ENCODE measurements at regions not wholly inside any gene's neighbourhood (a gene's known extent, or its start where the extent isn't known, plus 50 kb on each side); places are given as distances from the start of the nearest gene placed in this dataset.

DNA sequence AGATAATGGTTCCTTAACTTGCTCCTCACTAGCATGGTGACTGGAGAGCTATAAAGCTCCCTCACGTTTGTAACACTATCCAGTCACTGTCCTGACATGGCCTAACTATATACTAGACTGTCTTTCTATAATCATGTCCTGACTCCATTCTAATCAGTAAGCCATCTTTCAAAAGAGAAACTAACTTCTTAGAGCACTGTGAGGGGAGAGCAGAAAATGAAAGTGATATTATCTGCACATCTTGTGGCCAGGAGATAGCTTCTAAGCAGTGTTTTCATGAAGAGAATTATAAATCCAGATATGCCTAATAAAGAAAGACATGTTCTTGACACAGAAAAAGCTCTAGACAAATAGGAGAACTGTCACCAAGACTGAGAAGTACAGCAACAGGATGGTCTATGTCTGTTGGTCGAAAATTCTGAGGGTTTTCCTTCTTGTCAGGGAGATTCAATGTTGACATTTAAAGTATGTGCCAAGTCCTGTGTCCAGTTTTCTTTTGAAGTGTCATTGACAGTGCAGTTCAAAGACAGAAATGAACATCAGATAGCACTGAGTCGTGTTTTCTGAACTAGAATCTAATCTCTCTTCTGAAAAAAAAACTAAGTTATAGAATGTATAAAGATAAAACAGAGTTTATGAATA lies 230.6 kb upstream of the PEX5L start:
- intact Hi-C loops (cut with micrococcal nuclease; ENCODE audit: unreplicated experiment) = loop anchor here (10.0 kb wide), 1 partner anchor 313 kb away; no protein-coding TSS in a partner anchor
- Histone ChIP-seq H3K4me1 (ENCODE audit: control insufficient read depth, insufficient read depth, low read length) (peaks cover 10% of the 10 kb centered on the region; the same call in 1 of the 2 replicates), H3K79me2 (ENCODE audit: control insufficient read depth, insufficient read depth, low read length) (no peaks in the 10 kb centered on the region), H3K27me3 (replicated peaks in 1 of 2; ENCODE audit: control insufficient read depth in 2 of 2, insufficient read depth in 2 of 2, low read length in 1 of 2) (no peaks in the 10 kb centered on the region), H3K4me3 (peak overlapping the region; percentile 20; the same call in 1 of the 2 replicates), H3K27ac (ENCODE audit: control insufficient read depth, insufficient read depth) (peak overlapping the region; percentile 54), H3K9me3 (replicated peaks; ENCODE audit: control insufficient read depth, insufficient read depth, low read length) (no peaks in the 10 kb centered on the region; the same call in 2 of the 3 replicates), H3K36me3 (ENCODE audit: control insufficient read depth in 2 of 2, insufficient read depth in 2 of 2, low read length in 1 of 2) (no peaks in the 10 kb centered on the region), H2AFZ (ENCODE audit: control insufficient read depth, low read depth, low read length) (peak overlapping the region; percentile 95), H3K9ac (ENCODE audit: control insufficient read depth, insufficient read depth, low read length) (peak overlapping the region; percentile 0; the same call in 1 of the 2 replicates), H4K20me1 (ENCODE audit: control insufficient read depth, insufficient read depth) (no peaks in the 10 kb centered on the region), H3K4me2 (ENCODE audit: control insufficient read depth, insufficient read depth) (peak overlapping the region; percentile 58)
- RAD21 ChIA-PET (ENCODE audit: unreplicated experiment) = interaction anchor here (1.2 to 2.9 kb wide), 7 partner anchors 11 to 338 kb away, joined by 3 to 20 read pairs (median 5); no protein-coding TSS in a partner anchor
- DNase-seq (ENCODE audit: low read depth, low spot score) (peak; percentile 69), ATAC-seq (peak; percentile 99), FAIRE-seq (peak; percentile 98)
- in situ Hi-C loops (cut with MboI) = no loop called here
- SMC1A ChIA-PET (ENCODE audit: uncharacterized antibody, unreplicated experiment) = interaction anchor here (0.5 to 4.0 kb wide), 19 partner anchors 9 to 456 kb away, joined by 3 to 17 read pairs (median 3); no protein-coding TSS in a partner anchor
- WGBS (ENCODE audit: insufficient coverage, insufficient replicate concordance, low lambda C conversion rate, missing lambda C conversion rate) = 0% methylated on average over 3 of the region's 3 CpGs
- POLR2A ChIA-PET = interaction anchor here (0.7 to 3.7 kb wide), 3 partner anchors 10 to 50 kb away, joined by 3 to 27 read pairs (median 3); no protein-coding TSS in a partner anchor
- CTCF ChIA-PET = interaction anchor here (0.9 to 1.9 kb wide), 4 partner anchors 9 to 338 kb away, joined by 4 to 6 read pairs (median 5); no protein-coding TSS in a partner anchor
- no TSS peak for BruUV-seq (replicated peaks)
- TF ChIP-seq BRCA1 (IDR thresholded peaks at IDR 0.05; ENCODE audit: low read depth, low read length) (no peak), WRNIP1 (IDR thresholded peaks at IDR 0.05; ENCODE audit: borderline replicate concordance, low read depth, low read length) (no peak), RUNX3 (IDR thresholded peaks at IDR 0.05; ENCODE audit: low read length) (peak; percentile 48; the same call in 1 of the 2 replicates), ZNF217 (IDR thresholded peaks at IDR 0.05) (0 out of 2 replicates have a peak, but pooled peaks have one; percentile 20), CEBPB (IDR thresholded peaks at IDR 0.05; ENCODE audit: borderline replicate concordance in 1 of 2, low read depth in 2 of 2, low read length in 2 of 2) (no peak), PAX8 (IDR thresholded peaks at IDR 0.05) (no peak), TCF3 (IDR thresholded peaks at IDR 0.05; ENCODE audit: borderline replicate concordance, insufficient read depth, low read depth, low read length) (no peak), SIX5 (IDR thresholded peaks at IDR 0.05; ENCODE audit: low read depth, low read length, severe bottlenecking) (no peak)
- TF ChIP-seq, protein P1, sequence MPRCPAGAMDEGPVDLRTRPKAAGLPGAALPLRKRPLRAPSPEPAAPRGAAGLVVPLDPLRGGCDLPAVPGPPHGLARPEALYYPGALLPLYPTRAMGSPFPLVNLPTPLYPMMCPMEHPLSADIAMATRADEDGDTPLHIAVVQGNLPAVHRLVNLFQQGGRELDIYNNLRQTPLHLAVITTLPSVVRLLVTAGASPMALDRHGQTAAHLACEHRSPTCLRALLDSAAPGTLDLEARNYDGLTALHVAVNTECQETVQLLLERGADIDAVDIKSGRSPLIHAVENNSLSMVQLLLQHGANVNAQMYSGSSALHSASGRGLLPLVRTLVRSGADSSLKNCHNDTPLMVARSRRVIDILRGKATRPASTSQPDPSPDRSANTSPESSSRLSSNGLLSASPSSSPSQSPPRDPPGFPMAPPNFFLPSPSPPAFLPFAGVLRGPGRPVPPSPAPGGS (IDR thresholded peaks at IDR 0.05; ENCODE audit: borderline replicate concordance, insufficient read depth, low read depth, low read length, poor library complexity, severe bottlenecking) = no peak
- TF ChIP-seq, protein P2, sequence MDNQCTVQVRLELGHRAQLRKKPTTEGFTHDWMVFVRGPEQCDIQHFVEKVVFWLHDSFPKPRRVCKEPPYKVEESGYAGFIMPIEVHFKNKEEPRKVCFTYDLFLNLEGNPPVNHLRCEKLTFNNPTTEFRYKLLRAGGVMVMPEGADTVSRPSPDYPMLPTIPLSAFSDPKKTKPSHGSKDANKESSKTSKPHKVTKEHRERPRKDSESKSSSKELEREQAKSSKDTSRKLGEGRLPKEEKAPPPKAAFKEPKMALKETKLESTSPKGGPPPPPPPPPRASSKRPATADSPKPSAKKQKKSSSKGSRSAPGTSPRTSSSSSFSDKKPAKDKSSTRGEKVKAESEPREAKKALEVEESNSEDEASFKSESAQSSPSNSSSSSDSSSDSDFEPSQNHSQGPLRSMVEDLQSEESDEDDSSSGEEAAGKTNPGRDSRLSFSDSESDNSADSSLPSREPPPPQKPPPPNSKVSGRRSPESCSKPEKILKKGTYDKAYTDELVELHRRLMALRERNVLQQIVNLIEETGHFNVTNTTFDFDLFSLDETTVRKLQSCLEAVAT (IDR thresholded peaks at IDR 0.05) = 0 out of 2 replicates have a peak, but pooled peaks have one; percentile 33
- TF ChIP-seq, protein P3, sequence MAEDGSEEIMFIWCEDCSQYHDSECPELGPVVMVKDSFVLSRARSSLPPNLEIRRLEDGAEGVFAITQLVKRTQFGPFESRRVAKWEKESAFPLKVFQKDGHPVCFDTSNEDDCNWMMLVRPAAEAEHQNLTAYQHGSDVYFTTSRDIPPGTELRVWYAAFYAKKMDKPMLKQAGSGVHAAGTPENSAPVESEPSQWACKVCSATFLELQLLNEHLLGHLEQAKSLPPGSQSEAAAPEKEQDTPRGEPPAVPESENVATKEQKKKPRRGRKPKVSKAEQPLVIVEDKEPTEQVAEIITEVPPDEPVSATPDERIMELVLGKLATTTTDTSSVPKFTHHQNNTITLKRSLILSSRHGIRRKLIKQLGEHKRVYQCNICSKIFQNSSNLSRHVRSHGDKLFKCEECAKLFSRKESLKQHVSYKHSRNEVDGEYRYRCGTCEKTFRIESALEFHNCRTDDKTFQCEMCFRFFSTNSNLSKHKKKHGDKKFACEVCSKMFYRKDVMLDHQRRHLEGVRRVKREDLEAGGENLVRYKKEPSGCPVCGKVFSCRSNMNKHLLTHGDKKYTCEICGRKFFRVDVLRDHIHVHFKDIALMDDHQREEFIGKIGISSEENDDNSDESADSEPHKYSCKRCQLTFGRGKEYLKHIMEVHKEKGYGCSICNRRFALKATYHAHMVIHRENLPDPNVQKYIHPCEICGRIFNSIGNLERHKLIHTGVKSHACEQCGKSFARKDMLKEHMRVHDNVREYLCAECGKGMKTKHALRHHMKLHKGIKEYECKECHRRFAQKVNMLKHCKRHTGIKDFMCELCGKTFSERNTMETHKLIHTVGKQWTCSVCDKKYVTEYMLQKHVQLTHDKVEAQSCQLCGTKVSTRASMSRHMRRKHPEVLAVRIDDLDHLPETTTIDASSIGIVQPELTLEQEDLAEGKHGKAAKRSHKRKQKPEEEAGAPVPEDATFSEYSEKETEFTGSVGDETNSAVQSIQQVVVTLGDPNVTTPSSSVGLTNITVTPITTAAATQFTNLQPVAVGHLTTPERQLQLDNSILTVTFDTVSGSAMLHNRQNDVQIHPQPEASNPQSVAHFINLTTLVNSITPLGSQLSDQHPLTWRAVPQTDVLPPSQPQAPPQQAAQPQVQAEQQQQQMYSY (CRISPR knock-in tag; IDR thresholded peaks at IDR 0.05) = no peak

All from GM12878 (cell line).